SU-DHL-6 (cell line): ENCODE measurements at regions not wholly inside any gene's neighbourhood (a gene's known extent, or its start where the extent isn't known, plus 50 kb on each side); places are given as distances from the start of the nearest gene placed in this dataset.

Experiments used
- H2AFZ ChIP-seq: fragments of 200-600 bp; sonication (generic); 2 replicates; pipeline ENCODE4 v1.6.1; 2014; ENCODE audit warnings: low read depth, mild to moderate bottlenecking, moderate library complexity, mixed read lengths, antibody characterized with exemption, low read length; ENCODE audit not compliant: severe bottlenecking
- H3F3A ChIP-seq: fragments of 200-600 bp; shearing (Covaris generic); 2 replicates; pipeline ENCODE4 v1.6.0; 2016; ENCODE audit warnings: antibody characterized with exemption, mild to moderate bottlenecking; ENCODE audit not compliant: insufficient read depth
- H3K27ac ChIP-seq: fragments of 200-600 bp; sonication (generic); 2 replicates; pipeline ENCODE4 v1.5.1; 2016; ENCODE audit warnings: low read depth, mild to moderate bottlenecking, low read length, moderate library complexity, mixed read lengths
- H3K27me3 ChIP-seq: fragments of 200-600 bp; sonication (generic), shearing (Covaris generic); 2 replicates; pipeline ENCODE4 v1.6.0; 2014; ENCODE audit warnings: mild to moderate bottlenecking, low read length
- H3K36me3 ChIP-seq: fragments of 200-600 bp; sonication (generic); 2 replicates; pipeline ENCODE4 v1.6.1; 2014; ENCODE audit warnings: mild to moderate bottlenecking, low read length, mixed read lengths
- H3K4me2 ChIP-seq: fragments of 300-600, 200-600 bp; shearing (Covaris generic), sonication (generic); 2 replicates; pipeline ENCODE4 v1.6.0; 2014; ENCODE audit warnings: low read length, low read depth, mild to moderate bottlenecking; ENCODE audit not compliant: poor library complexity, severe bottlenecking
- H3K4me3 ChIP-seq: fragments of 200-600 bp; sonication (generic); 2 replicates; pipeline ENCODE4 v1.5.1; 2014; ENCODE audit warnings: antibody characterized with exemption, low read length, mild to moderate bottlenecking, mixed read lengths; ENCODE audit not compliant: insufficient read depth, poor library complexity, severe bottlenecking
- H3K79me2 ChIP-seq: fragments of 200-600 bp; sonication (generic); 2 replicates; pipeline ENCODE4 v1.6.1; 2014; ENCODE audit warnings: mild to moderate bottlenecking, low read length, moderate library complexity; ENCODE audit not compliant: insufficient read depth
- H3K9ac ChIP-seq: fragments of 200-600 bp; sonication (generic); 2 replicates; pipeline ENCODE4 v1.7.0; 2014; ENCODE audit warnings: mild to moderate bottlenecking, low read length
- H3K9me2 ChIP-seq: fragments of 200-600 bp; sonication (generic); replicated peaks from 2 replicates; pipeline ENCODE4 v1.6.1; 2014; ENCODE audit warnings: low read length; ENCODE audit not compliant: insufficient read depth
- H3K9me3 ChIP-seq: fragments of 200-600 bp; sonication (generic); 2 replicates; pipeline ENCODE4 v1.6.1; 2014; ENCODE audit warnings: low read length, mixed read lengths; ENCODE audit not compliant: insufficient read depth
- H4K20me1 ChIP-seq: fragments of 200-600 bp; sonication (generic); 2 replicates; pipeline ENCODE4 v1.6.1; 2014; ENCODE audit warnings: low read depth, mild to moderate bottlenecking, antibody characterized with exemption, low read length, moderate library complexity, mixed read lengths
- EZH2phosphoT487 ChIP-seq: fragments of 200-600 bp; sonication (generic), shearing (Covaris generic); conservative IDR thresholded peaks from 2 replicates; pipeline ENCODE4 v1.6.1; 2018; ENCODE audit warnings: mild to moderate bottlenecking, antibody characterized with exemption, low read length, moderate library complexity, mixed read lengths
- TF ChIP-seq, protein P1 (sequence below): fragments of 200-600 bp; sonication (generic); IDR thresholded peaks from one replicate; pipeline ENCODE4 v1.5.1; 2017; ENCODE audit warnings: antibody characterized with exemption, mild to moderate bottlenecking, low read length, moderate library complexity; ENCODE audit not compliant: insufficient read depth, poor library complexity, severe bottlenecking

DNA sequence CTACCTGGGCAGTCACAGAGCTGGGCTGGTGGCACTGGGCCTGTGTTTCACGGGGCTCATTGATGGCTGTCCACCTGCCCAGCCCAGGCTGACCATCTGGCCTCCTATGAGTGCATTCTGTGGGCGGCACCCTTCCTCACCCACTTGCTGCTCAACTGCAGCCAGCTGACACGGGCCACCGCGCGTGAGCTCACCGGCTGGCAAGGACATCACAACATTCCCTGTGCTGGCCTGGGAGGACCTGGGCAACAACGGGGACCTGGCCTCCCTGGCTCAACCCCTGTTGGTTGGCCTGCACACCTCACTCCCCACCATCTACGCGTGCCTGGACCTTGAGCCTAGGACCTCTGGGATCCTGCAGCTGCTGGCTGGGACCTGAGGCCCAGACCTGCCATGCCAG is 98.2 kb upstream of the DTNA start:
- H3K79me2 ChIP-seq, result no peaks in the 10 kb centered on the region
- H3K4me2 ChIP-seq, result no peak overlapping the region
- no peak overlapping the region for H3K27ac ChIP-seq
- H3K27me3 ChIP-seq, result no peaks in the 10 kb centered on the region
- no peaks in the 10 kb centered on the region for H3F3A ChIP-seq
- no peak overlapping the region for H3K4me3 ChIP-seq
- no peak overlapping the region for H3K9ac ChIP-seq
- no peaks in the 10 kb centered on the region for H3K36me3 ChIP-seq
- no peaks in the 10 kb centered on the region for H3K9me3 ChIP-seq
- no peaks in the 10 kb centered on the region for H4K20me1 ChIP-seq
- H3K9me2 ChIP-seq, result no peaks in the 10 kb centered on the region
- no peak overlapping the region for H2AFZ ChIP-seq
- TF ChIP-seq EZH2phosphoT487, result no peak
- TF ChIP-seq, protein P1, sequence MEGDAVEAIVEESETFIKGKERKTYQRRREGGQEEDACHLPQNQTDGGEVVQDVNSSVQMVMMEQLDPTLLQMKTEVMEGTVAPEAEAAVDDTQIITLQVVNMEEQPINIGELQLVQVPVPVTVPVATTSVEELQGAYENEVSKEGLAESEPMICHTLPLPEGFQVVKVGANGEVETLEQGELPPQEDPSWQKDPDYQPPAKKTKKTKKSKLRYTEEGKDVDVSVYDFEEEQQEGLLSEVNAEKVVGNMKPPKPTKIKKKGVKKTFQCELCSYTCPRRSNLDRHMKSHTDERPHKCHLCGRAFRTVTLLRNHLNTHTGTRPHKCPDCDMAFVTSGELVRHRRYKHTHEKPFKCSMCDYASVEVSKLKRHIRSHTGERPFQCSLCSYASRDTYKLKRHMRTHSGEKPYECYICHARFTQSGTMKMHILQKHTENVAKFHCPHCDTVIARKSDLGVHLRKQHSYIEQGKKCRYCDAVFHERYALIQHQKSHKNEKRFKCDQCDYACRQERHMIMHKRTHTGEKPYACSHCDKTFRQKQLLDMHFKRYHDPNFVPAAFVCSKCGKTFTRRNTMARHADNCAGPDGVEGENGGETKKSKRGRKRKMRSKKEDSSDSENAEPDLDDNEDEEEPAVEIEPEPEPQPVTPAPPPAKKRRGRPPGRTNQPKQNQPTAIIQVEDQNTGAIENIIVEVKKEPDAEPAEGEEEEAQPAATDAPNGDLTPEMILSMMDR, result no peak

DNA sequence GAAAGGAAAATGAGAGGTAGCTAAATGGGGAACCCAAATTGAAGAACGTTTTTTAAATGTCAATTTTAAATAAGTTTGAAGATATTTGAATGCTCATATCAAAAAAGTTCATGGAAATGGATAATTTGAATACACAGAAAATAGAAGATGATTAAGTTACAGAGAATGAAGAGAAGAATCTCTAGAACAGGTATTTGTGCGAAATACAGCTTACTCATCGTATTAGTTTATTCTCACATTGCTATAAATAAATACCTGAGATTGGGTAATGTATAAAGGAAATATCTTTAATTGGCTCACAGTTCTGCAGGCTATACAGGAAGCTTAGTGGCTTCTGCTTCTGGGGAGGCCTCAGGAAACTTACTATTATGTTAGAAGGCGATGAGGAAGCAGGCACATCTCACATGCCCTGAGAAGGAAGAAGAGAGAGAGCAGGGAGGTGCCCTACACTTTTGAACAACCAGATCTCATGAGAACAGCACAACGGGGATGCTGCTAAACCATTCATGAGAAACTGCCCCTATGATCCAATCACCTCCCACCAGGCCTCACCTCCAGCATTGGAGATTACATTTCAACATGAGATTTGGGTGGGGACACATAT is 89.7 kb upstream of the DTNA start:
- no peaks in the 10 kb centered on the region for H3K9me2 ChIP-seq
- no peak overlapping the region for H3K9ac ChIP-seq
- no peak overlapping the region for H3K4me2 ChIP-seq
- no peaks in the 10 kb centered on the region for H3F3A ChIP-seq
- no peaks in the 10 kb centered on the region for H4K20me1 ChIP-seq
- H3K4me3 ChIP-seq, result no peak overlapping the region
- no peaks in the 10 kb centered on the region for H3K79me2 ChIP-seq
- TF ChIP-seq, protein P1, result no peak
- TF ChIP-seq EZH2phosphoT487, result no peak
- H3K27me3 ChIP-seq, result no peaks in the 10 kb centered on the region
- no peak overlapping the region for H3K27ac ChIP-seq
- H3K36me3 ChIP-seq, result no peaks in the 10 kb centered on the region
- H3K9me3 ChIP-seq, result no peaks in the 10 kb centered on the region
- no peak overlapping the region for H2AFZ ChIP-seq

DNA sequence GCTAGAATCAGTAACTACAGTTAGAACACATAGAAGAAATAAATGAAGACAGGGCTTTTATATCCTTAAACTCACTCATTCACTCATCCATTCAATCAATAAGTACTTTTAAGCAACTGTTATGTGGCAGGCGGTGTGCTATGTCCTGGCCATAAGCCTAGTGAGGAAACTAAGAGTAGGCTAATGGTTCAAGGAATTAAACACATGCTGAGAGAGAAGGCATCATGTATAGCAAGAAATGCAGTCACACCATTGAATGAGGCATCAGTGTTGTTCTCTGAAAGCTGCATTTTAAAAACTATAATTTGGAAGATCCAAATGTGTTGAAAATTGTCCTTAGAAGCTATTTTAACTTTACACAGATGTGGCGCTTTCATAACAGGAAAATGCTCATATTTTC is 86.5 kb upstream of the DTNA start:
- Histone ChIP-seq H3K36me3 (no peaks in the 10 kb centered on the region), H2AFZ (no peak overlapping the region), H3K4me2 (no peak overlapping the region), H3F3A (no peaks in the 10 kb centered on the region), H4K20me1 (no peaks in the 10 kb centered on the region), H3K4me3 (no peak overlapping the region), H3K27ac (no peak overlapping the region), H3K9me2 (no peaks in the 10 kb centered on the region), H3K9me3 (no peaks in the 10 kb centered on the region), H3K79me2 (no peaks in the 10 kb centered on the region), H3K9ac (no peak overlapping the region), H3K27me3 (no peaks in the 10 kb centered on the region)
- TF ChIP-seq EZH2phosphoT487, result no peak
- TF ChIP-seq, protein P1, result no peak
